GM12875 (cell line): ENCODE measurements at regions not wholly inside any gene's neighbourhood (a gene's known extent, or its start where the extent isn't known, plus 50 kb on each side); places are given as distances from the start of the nearest gene placed in this dataset.
"Not testable (repeated sequence)": the region's sequence is repeated elsewhere in the genome, so short reads cannot be mapped to it uniquely, and the experiment has no call there.

Source experiments
- H3K4me3 ChIP-seq: one replicate; pipeline ENCODE4 v1.5.1; 2011; ENCODE audit warnings: low read depth, low read length, control low read depth
- TF ChIP-seq, protein P1 (sequence below): IDR thresholded peaks from 2 replicates; pipeline ENCODE4 v1.5.1; 2011; ENCODE audit warnings: low read depth, mild to moderate bottlenecking, control low read depth, inconsistent platforms, low read length, moderate library complexity, borderline replicate concordance; ENCODE audit not compliant: insufficient read depth

DNA sequence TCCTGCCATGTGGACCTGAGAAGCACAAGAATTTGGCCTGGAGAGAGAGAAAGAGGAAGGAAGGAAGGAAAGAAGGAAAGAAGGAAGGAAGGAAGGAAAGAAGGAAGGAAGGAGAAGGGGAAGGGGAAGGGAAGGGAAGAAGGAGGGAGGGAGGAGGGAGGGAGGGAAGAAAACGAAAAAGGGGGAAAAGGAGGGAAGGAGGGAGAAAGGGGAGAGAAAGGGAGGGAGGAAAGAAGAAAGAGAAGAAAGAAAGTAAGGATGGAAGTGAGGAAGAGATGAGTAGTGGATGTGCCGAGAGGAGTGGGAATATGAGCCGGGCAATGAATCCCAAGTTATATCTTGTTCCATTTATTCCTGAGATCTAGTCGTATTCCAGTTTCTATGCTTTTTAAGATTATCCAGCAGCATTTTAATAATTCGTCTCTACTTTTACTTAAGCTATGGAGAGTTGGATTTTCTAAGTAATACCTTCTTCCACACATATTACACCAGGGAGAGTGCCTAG, 247.8 kb downstream of the TDRD15 start:
- TF ChIP-seq, protein P1, sequence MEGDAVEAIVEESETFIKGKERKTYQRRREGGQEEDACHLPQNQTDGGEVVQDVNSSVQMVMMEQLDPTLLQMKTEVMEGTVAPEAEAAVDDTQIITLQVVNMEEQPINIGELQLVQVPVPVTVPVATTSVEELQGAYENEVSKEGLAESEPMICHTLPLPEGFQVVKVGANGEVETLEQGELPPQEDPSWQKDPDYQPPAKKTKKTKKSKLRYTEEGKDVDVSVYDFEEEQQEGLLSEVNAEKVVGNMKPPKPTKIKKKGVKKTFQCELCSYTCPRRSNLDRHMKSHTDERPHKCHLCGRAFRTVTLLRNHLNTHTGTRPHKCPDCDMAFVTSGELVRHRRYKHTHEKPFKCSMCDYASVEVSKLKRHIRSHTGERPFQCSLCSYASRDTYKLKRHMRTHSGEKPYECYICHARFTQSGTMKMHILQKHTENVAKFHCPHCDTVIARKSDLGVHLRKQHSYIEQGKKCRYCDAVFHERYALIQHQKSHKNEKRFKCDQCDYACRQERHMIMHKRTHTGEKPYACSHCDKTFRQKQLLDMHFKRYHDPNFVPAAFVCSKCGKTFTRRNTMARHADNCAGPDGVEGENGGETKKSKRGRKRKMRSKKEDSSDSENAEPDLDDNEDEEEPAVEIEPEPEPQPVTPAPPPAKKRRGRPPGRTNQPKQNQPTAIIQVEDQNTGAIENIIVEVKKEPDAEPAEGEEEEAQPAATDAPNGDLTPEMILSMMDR, result no peak
- no peak overlapping the region for H3K4me3 ChIP-seq

DNA sequence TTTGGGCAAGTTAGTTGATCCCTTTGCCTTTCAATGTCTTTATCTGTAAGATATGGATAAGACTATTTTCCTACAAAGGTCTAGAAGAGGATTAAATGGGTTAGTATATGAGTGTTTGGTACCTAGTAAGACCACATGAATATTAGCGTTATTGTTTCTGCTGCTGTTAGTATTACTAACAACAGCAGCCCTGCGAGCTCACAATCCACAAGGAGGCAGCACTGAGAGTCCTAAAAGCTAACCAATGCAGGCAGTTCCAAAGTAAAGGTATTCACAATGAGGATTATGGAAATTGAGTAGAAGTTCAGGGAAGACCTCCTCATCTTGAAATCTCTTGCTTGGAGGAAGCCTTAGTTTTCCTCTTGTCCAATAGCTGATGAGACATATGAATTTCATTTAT, 248.9 kb downstream of the TDRD15 start:
- H3K4me3 ChIP-seq, result no peak overlapping the region
- TF ChIP-seq, protein P1, result peak; percentile 58; the same call in 1 of the 2 replicates

DNA sequence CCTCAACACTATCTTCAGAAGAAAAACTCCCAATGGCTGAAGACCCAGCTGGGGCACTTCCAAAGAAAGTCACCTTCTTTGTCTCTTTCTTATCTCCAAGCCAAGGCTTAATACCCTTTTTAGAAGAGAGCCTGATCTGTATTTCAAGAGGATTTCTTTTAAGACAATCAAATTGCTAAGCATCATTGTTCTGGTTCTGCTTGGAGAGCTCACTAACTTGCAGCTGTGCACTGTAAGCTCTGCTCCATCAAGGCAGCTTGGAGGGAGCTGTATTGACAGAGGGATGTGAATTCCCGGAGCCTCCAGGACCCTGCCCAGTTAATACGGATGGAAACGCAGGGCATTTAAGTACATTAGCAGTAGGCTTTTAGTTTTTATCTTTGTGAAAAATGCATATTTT, 253.1 kb downstream of the TDRD15 start:
- no peak overlapping the region for H3K4me3 ChIP-seq
- TF ChIP-seq, protein P1, result no peak

DNA sequence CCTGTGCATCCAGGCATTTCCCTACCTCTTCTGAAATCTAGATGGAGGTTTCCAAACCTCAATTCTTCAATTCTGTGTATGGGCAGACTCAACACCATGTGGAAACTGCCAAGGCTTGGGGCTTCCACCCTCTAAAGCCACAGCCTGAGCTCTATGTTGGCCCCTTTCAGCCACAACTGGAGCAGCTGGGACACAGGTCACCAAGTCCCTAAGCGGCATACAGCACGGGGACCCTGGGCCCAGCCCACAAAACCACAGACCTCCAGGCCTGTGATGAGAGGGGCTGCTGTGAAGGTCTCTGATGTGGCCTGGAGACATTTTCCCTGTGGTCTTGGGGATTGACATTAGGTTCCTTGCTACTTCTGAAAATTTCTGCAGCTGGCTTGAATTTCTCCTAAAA, 255.4 kb downstream of the TDRD15 start:
- H3K4me3 ChIP-seq, result no peak overlapping the region
- TF ChIP-seq, protein P1, result no peak

DNA sequence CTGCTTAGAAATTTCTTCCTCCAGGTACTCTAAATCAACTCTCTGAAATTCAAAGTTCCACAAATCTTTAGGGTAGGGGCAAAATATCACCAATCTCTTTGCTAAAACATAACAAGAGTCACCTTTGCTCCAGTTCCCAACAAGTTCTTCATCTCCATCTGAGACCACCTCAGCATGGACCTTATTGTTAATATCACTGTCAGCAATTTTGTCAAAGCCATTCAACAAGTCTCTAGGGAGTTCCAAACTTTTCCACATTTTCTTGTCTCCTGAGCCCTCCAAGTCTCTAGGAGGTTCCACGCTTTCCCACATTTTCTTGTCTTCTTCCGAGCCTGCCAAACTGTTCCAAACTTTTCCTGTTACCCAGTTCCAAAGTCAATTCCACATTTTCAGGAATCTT, 255.9 kb downstream of the TDRD15 start:
- H3K4me3 ChIP-seq, result not testable (repeated sequence)

DNA sequence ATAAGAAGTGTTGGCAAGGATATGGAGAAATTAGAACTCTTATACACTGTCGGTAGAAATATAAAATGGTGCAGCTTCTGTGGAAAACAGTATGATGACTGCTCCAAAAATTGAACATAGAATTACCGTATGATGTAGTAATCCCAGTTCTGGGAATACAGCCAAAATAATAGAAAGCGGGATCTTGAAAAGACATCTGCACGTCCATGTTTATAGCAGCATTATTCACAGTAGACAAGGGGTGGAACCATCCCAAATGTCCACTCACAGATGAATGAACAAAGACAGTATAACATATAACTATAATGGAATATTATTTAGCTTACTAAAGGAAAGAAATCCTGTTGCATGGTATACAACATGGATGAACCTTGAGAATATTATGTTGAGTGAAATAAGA, 257.7 kb downstream of the TDRD15 start:
- no peak overlapping the region for H3K4me3 ChIP-seq
- TF ChIP-seq, protein P1, result no peak

DNA sequence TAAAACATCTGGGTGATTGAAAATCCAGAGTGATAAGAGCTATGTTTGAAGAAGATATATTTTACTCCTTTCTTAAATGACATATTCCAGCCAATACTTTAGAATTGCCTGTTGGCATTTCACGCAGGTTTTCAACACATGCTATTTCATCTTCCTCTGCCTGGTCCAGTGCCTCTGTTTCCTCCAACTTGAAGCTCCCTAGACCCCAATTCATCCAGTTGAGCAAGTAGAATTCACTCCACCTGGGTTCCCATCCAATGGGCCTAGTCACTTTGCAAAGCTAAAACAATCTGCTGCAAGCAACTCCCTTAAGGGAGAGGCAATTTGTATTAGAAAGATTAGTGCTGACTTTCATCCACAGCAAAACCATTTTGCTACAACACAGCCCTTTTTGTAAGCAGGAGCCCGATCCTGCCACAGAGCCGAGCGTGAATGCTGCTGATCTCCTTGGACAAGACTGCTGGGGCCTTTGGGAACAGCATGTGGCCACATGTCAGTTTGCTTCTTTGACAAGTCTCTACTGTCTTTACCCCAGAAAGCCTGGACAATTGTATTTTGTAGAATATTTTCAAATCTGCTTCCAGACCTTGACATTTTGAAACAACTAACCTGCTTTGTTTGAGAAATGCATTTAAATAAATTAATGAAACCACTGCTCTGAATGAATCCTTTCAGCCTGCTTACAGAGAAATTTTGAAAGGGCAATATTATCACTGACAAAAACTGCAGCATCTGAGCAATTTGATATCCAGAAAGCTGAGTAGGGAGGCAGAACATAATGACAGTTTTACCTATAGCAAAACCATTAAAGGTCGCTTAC, 259.1 kb downstream of the TDRD15 start:
- TF ChIP-seq, protein P1, result no peak

More for the DNA sequence above, 259.1 kb downstream of the TDRD15 start:
- no peak overlapping the region for H3K4me3 ChIP-seq
